Smooth muscle cell (in vitro differentiated cells): ENCODE measurements at regions not wholly inside any gene's neighbourhood (a gene's known extent, or its start where the extent isn't known, plus 50 kb on each side); places are given as distances from the start of the nearest gene placed in this dataset.
A peak's percentile ranks its signal among the peaks of the same experiment; 100 is the strongest.

Experiments used
- DNase-seq: peaks from one replicate; lab custom pipeline; 2025; ENCODE audit not compliant: unreplicated experiment; lab: John Stamatoyannopoulos, UW
- H2AFZ ChIP-seq: fragments of 200-600 bp; sonication (generic); 2 replicates; pipeline ENCODE4 v1.6.0; 2016; ENCODE audit warnings: antibody characterized with exemption, low read depth, mild to moderate bottlenecking
- H3F3A ChIP-seq: fragments of 200-600 bp; sonication (generic); 2 replicates; pipeline ENCODE4 v1.6.0; 2017; ENCODE audit warnings: antibody characterized with exemption, low read depth
- H3K27ac ChIP-seq: fragments of 200-600 bp; sonication (generic); 2 replicates; pipeline ENCODE4 v1.5.1; 2016; ENCODE audit warnings: low read depth, mild to moderate bottlenecking
- H3K27me3 ChIP-seq: fragments of 200-600 bp; sonication (generic); 2 replicates; pipeline ENCODE4 v1.6.1; 2016; ENCODE audit warnings: low read depth, mild to moderate bottlenecking
- H3K36me3 ChIP-seq: fragments of 200-600 bp; sonication (generic); 2 replicates; pipeline ENCODE4 v1.5.1; 2016; ENCODE audit warnings: low read depth
- H3K4me1 ChIP-seq: fragments of 200-600 bp; sonication (generic); 2 replicates; pipeline ENCODE4 v1.5.1; 2016; ENCODE audit warnings: low read depth
- H3K4me2 ChIP-seq: fragments of 200-600 bp; sonication (generic); 2 replicates; pipeline ENCODE4 v1.6.0; 2016; ENCODE audit warnings: mild to moderate bottlenecking
- H3K4me3 ChIP-seq: fragments of 200-600 bp; sonication (generic); 2 replicates; pipeline ENCODE4 v1.5.1; 2016; ENCODE audit warnings: mild to moderate bottlenecking
- H3K79me2 ChIP-seq: fragments of 200-600 bp; sonication (generic); 2 replicates; pipeline ENCODE4 v1.6.0; 2016; ENCODE audit warnings: low read depth, mild to moderate bottlenecking
- H3K9ac ChIP-seq: fragments of 200-600 bp; sonication (generic); 2 replicates; pipeline ENCODE4 v1.6.0; 2016; ENCODE audit warnings: low read depth
- H3K9me3 ChIP-seq: fragments of 200-600 bp; sonication (generic); replicated peaks from 2 replicates; pipeline ENCODE4 v1.5.1; 2016; ENCODE audit warnings: low read depth
- H4K20me1 ChIP-seq: fragments of 200-600 bp; sonication (generic); 2 replicates; pipeline ENCODE4 v1.6.0; 2016; ENCODE audit warnings: low read depth
- WGBS: methylation state at CpG from one replicate; pipeline ENCODE4 v1.1.7; 2016; ENCODE audit warnings: low lambda C conversion rate; 5-methylcytosine and 5-hydroxymethylcytosine counted together
- TF ChIP-seq, protein P1 (sequence below): fragments of 200-600 bp; sonication (generic); IDR thresholded peaks from 2 replicates; pipeline ENCODE4 v1.5.1; 2017; ENCODE audit warnings: borderline replicate concordance, mild to moderate bottlenecking, antibody characterized with exemption; ENCODE audit not compliant: insufficient read depth, poor library complexity, severe bottlenecking

GRCh38 chr16:59586331-59586730 is 852.2 kb upstream of the GOT2 start:
- no peaks in the 10 kb centered on the region for H4K20me1 ChIP-seq
- WGBS = 87% methylated on average over 1 of the region's 1 CpG

GRCh38 chr16:59574296-59574695 is 840.2 kb upstream of the GOT2 start:
- Histone ChIP-seq H3K79me2 (no peaks in the 10 kb centered on the region), H3F3A (no peaks in the 10 kb centered on the region), H3K4me2 (peak overlapping the region; percentile 38), H3K36me3 (no peaks in the 10 kb centered on the region), H3K4me3 (no peak overlapping the region), H3K27ac (peak overlapping the region; percentile 56), H3K27me3 (no peaks in the 10 kb centered on the region), H3K9ac (no peak overlapping the region), H2AFZ (peak overlapping the region; percentile 50), H3K4me1 (no peaks in the 10 kb centered on the region), H3K9me3 (no peaks in the 10 kb centered on the region), H4K20me1 (no peaks in the 10 kb centered on the region)
- TF ChIP-seq, protein P1, sequence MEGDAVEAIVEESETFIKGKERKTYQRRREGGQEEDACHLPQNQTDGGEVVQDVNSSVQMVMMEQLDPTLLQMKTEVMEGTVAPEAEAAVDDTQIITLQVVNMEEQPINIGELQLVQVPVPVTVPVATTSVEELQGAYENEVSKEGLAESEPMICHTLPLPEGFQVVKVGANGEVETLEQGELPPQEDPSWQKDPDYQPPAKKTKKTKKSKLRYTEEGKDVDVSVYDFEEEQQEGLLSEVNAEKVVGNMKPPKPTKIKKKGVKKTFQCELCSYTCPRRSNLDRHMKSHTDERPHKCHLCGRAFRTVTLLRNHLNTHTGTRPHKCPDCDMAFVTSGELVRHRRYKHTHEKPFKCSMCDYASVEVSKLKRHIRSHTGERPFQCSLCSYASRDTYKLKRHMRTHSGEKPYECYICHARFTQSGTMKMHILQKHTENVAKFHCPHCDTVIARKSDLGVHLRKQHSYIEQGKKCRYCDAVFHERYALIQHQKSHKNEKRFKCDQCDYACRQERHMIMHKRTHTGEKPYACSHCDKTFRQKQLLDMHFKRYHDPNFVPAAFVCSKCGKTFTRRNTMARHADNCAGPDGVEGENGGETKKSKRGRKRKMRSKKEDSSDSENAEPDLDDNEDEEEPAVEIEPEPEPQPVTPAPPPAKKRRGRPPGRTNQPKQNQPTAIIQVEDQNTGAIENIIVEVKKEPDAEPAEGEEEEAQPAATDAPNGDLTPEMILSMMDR = no peak
- DNase-seq = no peak
- 94% methylated on average over 1 of the region's 1 CpG for WGBS

More at GRCh38 chr16:59586331-59586730, 852.2 kb upstream of the GOT2 start:
- Histone ChIP-seq H2AFZ (no peak overlapping the region), H3K27ac (no peak overlapping the region), H3K9me3 (no peaks in the 10 kb centered on the region), H3K79me2 (no peaks in the 10 kb centered on the region), H3K36me3 (no peaks in the 10 kb centered on the region), H3K4me1 (no peaks in the 10 kb centered on the region), H3F3A (no peaks in the 10 kb centered on the region), H3K4me2 (no peak overlapping the region), H3K9ac (no peak overlapping the region), H3K27me3 (no peaks in the 10 kb centered on the region), H3K4me3 (no peak overlapping the region)
- TF ChIP-seq, protein P1 = no peak
- DNase-seq = no peak

- Histone ChIP-seq H2AFZ (peak overlapping the region; percentile 50), H3K79me2 (no peaks in the 10 kb centered on the region), H3K27me3 (no peaks in the 10 kb centered on the region), H3K4me2 (peak overlapping the region; percentile 38), H3F3A (no peaks in the 10 kb centered on the region), H4K20me1 (no peaks in the 10 kb centered on the region), H3K27ac (peak overlapping the region; percentile 56), H3K4me1 (no peaks in the 10 kb centered on the region), H3K4me3 (no peak overlapping the region), H3K9ac (no peak overlapping the region), H3K9me3 (no peaks in the 10 kb centered on the region), H3K36me3 (no peaks in the 10 kb centered on the region)
- TF ChIP-seq, protein P1 = no peak
- 61% methylated on average over 5 of the region's 5 CpGs for WGBS
- DNase-seq = no peak
These were observed 839.6 kb upstream of the GOT2 start for GRCh38 chr16:59573528-59574271.

DNA sequence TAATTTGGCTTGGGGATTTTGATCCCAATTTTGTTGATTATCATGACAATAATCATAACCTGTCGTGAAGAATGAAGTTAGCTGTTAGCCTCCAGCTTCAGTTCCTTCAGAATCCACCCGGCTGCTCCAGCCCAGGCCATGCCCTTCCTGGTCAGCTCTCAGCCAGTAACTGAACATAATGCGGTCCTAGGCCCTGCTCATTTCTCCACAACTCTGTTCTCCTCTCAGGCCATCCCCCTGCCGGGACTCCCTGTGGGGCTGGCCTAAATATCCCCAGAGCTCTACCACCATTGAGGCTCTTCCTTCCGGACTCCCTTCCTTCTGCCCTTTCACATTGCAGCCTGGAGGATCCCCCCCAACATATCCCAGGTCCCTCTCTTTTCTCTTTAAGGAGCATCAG is 833.4 kb upstream of the GOT2 start:
- Histone ChIP-seq H3K4me2 (no peak overlapping the region), H3K9me3 (no peaks in the 10 kb centered on the region), H4K20me1 (no peaks in the 10 kb centered on the region), H3K9ac (no peak overlapping the region), H3K79me2 (no peaks in the 10 kb centered on the region), H3K4me3 (no peak overlapping the region), H3K36me3 (no peaks in the 10 kb centered on the region), H2AFZ (no peak overlapping the region), H3K27me3 (no peaks in the 10 kb centered on the region), H3K4me1 (no peaks in the 10 kb centered on the region), H3K27ac (no peak overlapping the region), H3F3A (no peaks in the 10 kb centered on the region)
- WGBS = 91% methylated on average over 5 of the region's 5 CpGs
- TF ChIP-seq, protein P1 = no peak
- no peak for DNase-seq
